ENCODE measurements at regions not wholly inside any gene's neighbourhood (a gene's known extent, or its start where the extent isn't known, plus 50 kb on each side); places are given as distances from the start of the nearest gene placed in this dataset.

DNA sequence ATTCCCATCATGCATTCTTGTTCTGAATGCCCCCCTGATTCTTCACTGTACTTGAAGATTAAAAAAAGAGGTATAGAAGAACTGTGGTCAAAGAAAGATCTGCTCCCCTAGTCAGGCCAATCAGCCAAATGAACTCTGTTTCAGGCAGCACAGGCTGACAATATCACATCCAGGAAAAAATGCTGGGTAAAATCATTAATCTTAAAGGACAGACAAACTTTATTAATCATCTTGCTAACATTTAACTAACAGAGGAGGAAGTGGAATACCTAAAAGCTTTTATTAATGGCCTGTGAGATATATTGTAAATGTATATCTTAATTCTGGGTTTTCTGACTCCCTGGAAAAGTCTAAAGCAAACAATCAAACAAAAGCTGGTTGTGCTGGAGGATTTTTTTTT is 660.5 kb upstream of the PRMT6 start:
- DNase-seq: no peak
- no peaks in the 10 kb centered on the region for H4K20me1 ChIP-seq (ENCODE audit: control insufficient read depth, insufficient read depth, low read length, poor library complexity, severe bottlenecking)
- no peak overlapping the region for H3K4me2 ChIP-seq (replicated peaks; ENCODE audit: low read depth, low read length, poor library complexity, severe bottlenecking)
- H3K27me3 Mint-ChIP-seq: no peaks in the 10 kb centered on the region
- TF ChIP-seq, protein P1, sequence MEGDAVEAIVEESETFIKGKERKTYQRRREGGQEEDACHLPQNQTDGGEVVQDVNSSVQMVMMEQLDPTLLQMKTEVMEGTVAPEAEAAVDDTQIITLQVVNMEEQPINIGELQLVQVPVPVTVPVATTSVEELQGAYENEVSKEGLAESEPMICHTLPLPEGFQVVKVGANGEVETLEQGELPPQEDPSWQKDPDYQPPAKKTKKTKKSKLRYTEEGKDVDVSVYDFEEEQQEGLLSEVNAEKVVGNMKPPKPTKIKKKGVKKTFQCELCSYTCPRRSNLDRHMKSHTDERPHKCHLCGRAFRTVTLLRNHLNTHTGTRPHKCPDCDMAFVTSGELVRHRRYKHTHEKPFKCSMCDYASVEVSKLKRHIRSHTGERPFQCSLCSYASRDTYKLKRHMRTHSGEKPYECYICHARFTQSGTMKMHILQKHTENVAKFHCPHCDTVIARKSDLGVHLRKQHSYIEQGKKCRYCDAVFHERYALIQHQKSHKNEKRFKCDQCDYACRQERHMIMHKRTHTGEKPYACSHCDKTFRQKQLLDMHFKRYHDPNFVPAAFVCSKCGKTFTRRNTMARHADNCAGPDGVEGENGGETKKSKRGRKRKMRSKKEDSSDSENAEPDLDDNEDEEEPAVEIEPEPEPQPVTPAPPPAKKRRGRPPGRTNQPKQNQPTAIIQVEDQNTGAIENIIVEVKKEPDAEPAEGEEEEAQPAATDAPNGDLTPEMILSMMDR (IDR thresholded peaks at IDR 0.05): no peak
- TF ChIP-seq EZH2 (IDR thresholded peaks at IDR 0.05; ENCODE audit: borderline replicate concordance, insufficient read depth, low read depth, low read length, poor library complexity, severe bottlenecking): no peak
- H3K4me3 Mint-ChIP-seq: no peak overlapping the region
- H3K36me3 ChIP-seq (replicated peaks in 1 of 2; ENCODE audit: control extremely low read depth in 1 of 2, control insufficient read depth in 1 of 2, extremely low read depth in 1 of 2, insufficient read depth in 2 of 2, low read length in 1 of 2): no peaks in the 10 kb centered on the region
- no peak overlapping the region for H3K27ac ChIP-seq (ENCODE audit: low read length in 2 of 2)
- no peak overlapping the region for H2AFZ ChIP-seq (ENCODE audit: insufficient read depth, low read depth, low read length, poor library complexity, severe bottlenecking)
- no peaks in the 10 kb centered on the region for H3K27me3 ChIP-seq (replicated peaks in 1 of 4; ENCODE audit: control extremely low read depth in 1 of 4, control insufficient read depth in 3 of 4, insufficient read depth in 4 of 4, low read length in 3 of 4)
- no peaks in the 10 kb centered on the region for H3K9me3 Mint-ChIP-seq (ENCODE audit: insufficient read depth)
- no peak for ATAC-seq (ENCODE audit: low read depth)
- H3K9ac ChIP-seq (ENCODE audit: low read length): no peak overlapping the region
- H3K4me1 ChIP-seq (ENCODE audit: control insufficient read depth in 2 of 2, insufficient read depth in 2 of 2, low read length in 2 of 2): no peaks in the 10 kb centered on the region
- ChIA-PET POLR2A (no interaction called here), CTCF (no interaction called here)
- no peaks in the 10 kb centered on the region for H3K4me1 Mint-ChIP-seq
- no peaks in the 10 kb centered on the region for H3K9me3 ChIP-seq (ENCODE audit: control extremely low read depth in 1 of 3, control insufficient read depth in 2 of 3, insufficient read depth in 1 of 3, low read length in 2 of 3)
- no peaks in the 10 kb centered on the region for H3K79me2 ChIP-seq (ENCODE audit: control insufficient read depth, insufficient read depth, low read length)
- no peak overlapping the region for H3K4me3 ChIP-seq (ENCODE audit: control extremely low read depth in 1 of 5, extremely low read depth in 1 of 5, insufficient read depth in 1 of 5, low read depth in 2 of 5, low read length in 4 of 5)
- intact Hi-C loops (cut with micrococcal nuclease): no loop called here
- H3K27ac Mint-ChIP-seq: no peak overlapping the region

DNA sequence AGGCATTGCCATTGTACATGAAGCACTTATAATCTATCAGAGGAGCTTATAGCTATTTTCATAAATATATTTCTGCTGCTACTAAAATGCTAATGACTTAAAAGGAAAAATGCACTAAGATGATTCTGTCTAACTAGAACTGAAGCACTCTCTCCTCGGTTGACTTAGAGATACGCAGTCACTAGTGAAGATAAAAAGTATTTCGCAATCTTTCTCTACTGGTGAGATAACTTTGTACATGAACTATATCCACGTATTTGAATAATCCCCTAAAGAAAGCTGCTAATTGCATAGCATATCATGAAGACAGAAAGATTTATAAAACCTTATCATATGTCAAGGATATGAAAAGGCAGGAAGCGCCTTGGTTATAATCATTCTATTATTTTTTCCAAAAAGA is 658.1 kb upstream of the PRMT6 start:
- Histone ChIP-seq H3K4me3 (ENCODE audit: control extremely low read depth in 1 of 5, extremely low read depth in 1 of 5, insufficient read depth in 1 of 5, low read depth in 2 of 5, low read length in 4 of 5) (no peak overlapping the region), H3K27ac (ENCODE audit: low read length in 2 of 2) (no peak overlapping the region), H3K9me3 (ENCODE audit: control extremely low read depth in 1 of 3, control insufficient read depth in 2 of 3, insufficient read depth in 1 of 3, low read length in 2 of 3) (no peaks in the 10 kb centered on the region), H3K36me3 (replicated peaks in 1 of 2; ENCODE audit: control extremely low read depth in 1 of 2, control insufficient read depth in 1 of 2, extremely low read depth in 1 of 2, insufficient read depth in 2 of 2, low read length in 1 of 2) (no peaks in the 10 kb centered on the region), H3K79me2 (ENCODE audit: control insufficient read depth, insufficient read depth, low read length) (no peaks in the 10 kb centered on the region), H3K4me2 (replicated peaks; ENCODE audit: low read depth, low read length, poor library complexity, severe bottlenecking) (no peak overlapping the region), H3K27me3 (replicated peaks in 1 of 4; ENCODE audit: control extremely low read depth in 1 of 4, control insufficient read depth in 3 of 4, insufficient read depth in 4 of 4, low read length in 3 of 4) (no peaks in the 10 kb centered on the region), H2AFZ (ENCODE audit: insufficient read depth, low read depth, low read length, poor library complexity, severe bottlenecking) (no peak overlapping the region), H3K9ac (ENCODE audit: low read length) (no peak overlapping the region), H4K20me1 (ENCODE audit: control insufficient read depth, insufficient read depth, low read length, poor library complexity, severe bottlenecking) (no peaks in the 10 kb centered on the region), H3K4me1 (ENCODE audit: control insufficient read depth in 2 of 2, insufficient read depth in 2 of 2, low read length in 2 of 2) (no peaks in the 10 kb centered on the region)
- ATAC-seq (ENCODE audit: low read depth) (no peak), DNase-seq (no peak)
- Mint-ChIP-seq H3K27ac (no peak overlapping the region), H3K4me3 (no peak overlapping the region), H3K27me3 (no peaks in the 10 kb centered on the region), H3K9me3 (ENCODE audit: insufficient read depth) (peaks cover 3% of the 10 kb centered on the region), H3K4me1 (no peaks in the 10 kb centered on the region)
- ChIA-PET CTCF (no interaction called here), POLR2A (no interaction called here)
- no CpG with 5 or more reads among the region's 5 CpGs for WGBS (ENCODE audit: insufficient coverage)
- intact Hi-C loops (cut with micrococcal nuclease): no loop called here
- TF ChIP-seq, protein P1 (IDR thresholded peaks at IDR 0.05): no peak
- no peak for TF ChIP-seq EZH2 (IDR thresholded peaks at IDR 0.05; ENCODE audit: borderline replicate concordance, insufficient read depth, low read depth, low read length, poor library complexity, severe bottlenecking)
